ENCODE measurements at regions not wholly inside any gene's neighbourhood (a gene's known extent, or its start where the extent isn't known, plus 50 kb on each side); places are given as distances from the start of the nearest gene placed in this dataset.

GRCh38 chr5:4180703-4181102 is 585.1 kb downstream of the IRX1 start:
- no peak for DNase-seq (ENCODE audit: low read depth in 2 of 3, low spot score in 1 of 3)

GRCh38 chr5:4182144-4182543 is 586.5 kb downstream of the IRX1 start:
- DNase-seq (ENCODE audit: low read depth in 2 of 3, low spot score in 1 of 3): no peak

GRCh38 chr5:4185127-4185526 is 589.5 kb downstream of the IRX1 start:
- no peak for DNase-seq (ENCODE audit: low read depth in 2 of 3, low spot score in 1 of 3)

- no peak for DNase-seq (ENCODE audit: low read depth in 2 of 3, low spot score in 1 of 3)
These were observed 593.1 kb downstream of the IRX1 start for GRCh38 chr5:4188704-4189103.

GRCh38 chr5:4189317-4189716 is 593.7 kb downstream of the IRX1 start:
- DNase-seq (ENCODE audit: low read depth in 2 of 3, low spot score in 1 of 3): no peak

GRCh38 chr5:4191041-4191440 is 595.4 kb downstream of the IRX1 start:
- DNase-seq (ENCODE audit: low read depth in 2 of 3, low spot score in 1 of 3): no peak

- no peak for DNase-seq (ENCODE audit: low read depth in 2 of 3, low spot score in 1 of 3)
These were observed 596.1 kb downstream of the IRX1 start for GRCh38 chr5:4191703-4192102.

- DNase-seq (ENCODE audit: low read depth in 2 of 3, low spot score in 1 of 3): no peak
These were observed 596.5 kb downstream of the IRX1 start for GRCh38 chr5:4192111-4192510.

- no peak for DNase-seq (ENCODE audit: low read depth in 2 of 3, low spot score in 1 of 3)
These were observed 601.1 kb downstream of the IRX1 start for GRCh38 chr5:4196744-4197143.

- no peak for DNase-seq (ENCODE audit: low read depth in 2 of 3, low spot score in 1 of 3)
These were observed 601.5 kb downstream of the IRX1 start for GRCh38 chr5:4197151-4197550.

- no peak for DNase-seq (ENCODE audit: low read depth in 2 of 3, low spot score in 1 of 3)
These were observed 602.8 kb downstream of the IRX1 start for GRCh38 chr5:4198461-4198860.

- no peak for DNase-seq (ENCODE audit: low read depth in 2 of 3, low spot score in 1 of 3)
These were observed 603.6 kb downstream of the IRX1 start for GRCh38 chr5:4199049-4199841.

- no peak for DNase-seq (ENCODE audit: low read depth in 2 of 3, low spot score in 1 of 3)
These were observed 607.5 kb downstream of the IRX1 start for GRCh38 chr5:4203146-4203545.

- DNase-seq (ENCODE audit: low read depth in 2 of 3, low spot score in 1 of 3): no peak
These were observed 608.9 kb downstream of the IRX1 start for GRCh38 chr5:4204276-4205141.

GRCh38 chr5:4205398-4205797 is 609.8 kb downstream of the IRX1 start:
- no peak for DNase-seq (ENCODE audit: low read depth in 2 of 3, low spot score in 1 of 3)

GRCh38 chr5:4206127-4206526 is 610.5 kb downstream of the IRX1 start:
- DNase-seq (ENCODE audit: low read depth in 2 of 3, low spot score in 1 of 3): no peak

- DNase-seq (ENCODE audit: low read depth in 2 of 3, low spot score in 1 of 3): no peak
These were observed 611.9 kb downstream of the IRX1 start for GRCh38 chr5:4207486-4207885.

GRCh38 chr5:4208537-4208936 is 612.9 kb downstream of the IRX1 start:
- DNase-seq (ENCODE audit: low read depth in 2 of 3, low spot score in 1 of 3): no peak

- DNase-seq (ENCODE audit: low read depth in 2 of 3, low spot score in 1 of 3): no peak
These were observed 613.4 kb downstream of the IRX1 start for GRCh38 chr5:4208996-4209395.

GRCh38 chr5:4212071-4212739 is 616.6 kb downstream of the IRX1 start:
- DNase-seq (ENCODE audit: low read depth in 2 of 3, low spot score in 1 of 3): no peak

- DNase-seq (ENCODE audit: low read depth in 2 of 3, low spot score in 1 of 3): no peak
These were observed 617.6 kb downstream of the IRX1 start for GRCh38 chr5:4212981-4213819.

Data from stimulated activated CD4-positive, alpha-beta T cell treated with anti-CD3 and anti-CD28 coated beads, Interleukin-12 subunit alpha, Interleukin-12 subunit beta, amount 100 ng/mL, for 48 hours (primary cell).